Lower leg skin (tissue), 3 donors: ENCODE measurements at regions not wholly inside any gene's neighbourhood (a gene's known extent, or its start where the extent isn't known, plus 50 kb on each side); places are given as distances from the start of the nearest gene placed in this dataset.

Experiments used
- POLR2A ChIP-seq, 2 donors: fragments of 450-650 bp; IDR thresholded peaks; one replicate each; pipeline ENCODE4 v1.6.1; 2016 to 2017; ENCODE audit warnings: antibody characterized with exemption in 2 of 2, mild to moderate bottlenecking in 1 of 2, moderate library complexity in 1 of 2
- TF ChIP-seq, protein P1 (sequence below), 3 donors: fragments of 450-650 bp; IDR thresholded peaks; one replicate each; pipeline ENCODE4 v1.5.1; 2016; ENCODE audit warnings: antibody characterized with exemption in 3 of 3, mild to moderate bottlenecking in 3 of 3, moderate library complexity in 2 of 3

DNA sequence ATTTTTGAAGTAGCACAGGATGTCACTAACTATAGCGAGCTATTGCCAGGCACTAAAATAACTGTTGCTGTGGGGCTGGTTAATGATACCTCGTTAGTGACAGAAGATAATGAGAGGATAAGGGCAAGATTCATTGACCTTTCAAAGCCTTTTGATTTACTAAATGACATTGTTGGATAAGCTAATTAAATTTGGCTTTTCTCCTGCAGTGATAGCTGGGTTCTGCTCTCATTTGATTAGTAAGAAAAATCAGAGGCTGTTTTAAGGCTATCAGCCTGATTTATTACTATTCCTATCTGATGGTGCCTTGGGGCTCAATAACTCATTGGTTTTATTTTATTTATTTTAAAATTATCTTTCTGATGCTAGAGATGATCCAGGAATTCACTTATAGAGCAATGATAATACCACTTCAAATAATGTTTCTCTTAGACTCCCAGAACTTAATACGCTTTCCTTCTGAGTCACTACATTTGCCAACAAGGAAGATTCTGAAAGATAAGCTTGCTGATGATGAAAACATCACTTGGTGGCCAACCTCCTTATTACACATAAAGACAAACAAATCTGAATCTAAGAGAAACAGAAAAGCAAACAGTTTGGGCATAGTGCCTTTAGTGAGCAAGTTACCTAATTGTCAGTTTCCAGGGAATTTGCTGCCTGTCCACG, 501.3 kb upstream of the ARGLU1 start:
- TF ChIP-seq, protein P1, sequence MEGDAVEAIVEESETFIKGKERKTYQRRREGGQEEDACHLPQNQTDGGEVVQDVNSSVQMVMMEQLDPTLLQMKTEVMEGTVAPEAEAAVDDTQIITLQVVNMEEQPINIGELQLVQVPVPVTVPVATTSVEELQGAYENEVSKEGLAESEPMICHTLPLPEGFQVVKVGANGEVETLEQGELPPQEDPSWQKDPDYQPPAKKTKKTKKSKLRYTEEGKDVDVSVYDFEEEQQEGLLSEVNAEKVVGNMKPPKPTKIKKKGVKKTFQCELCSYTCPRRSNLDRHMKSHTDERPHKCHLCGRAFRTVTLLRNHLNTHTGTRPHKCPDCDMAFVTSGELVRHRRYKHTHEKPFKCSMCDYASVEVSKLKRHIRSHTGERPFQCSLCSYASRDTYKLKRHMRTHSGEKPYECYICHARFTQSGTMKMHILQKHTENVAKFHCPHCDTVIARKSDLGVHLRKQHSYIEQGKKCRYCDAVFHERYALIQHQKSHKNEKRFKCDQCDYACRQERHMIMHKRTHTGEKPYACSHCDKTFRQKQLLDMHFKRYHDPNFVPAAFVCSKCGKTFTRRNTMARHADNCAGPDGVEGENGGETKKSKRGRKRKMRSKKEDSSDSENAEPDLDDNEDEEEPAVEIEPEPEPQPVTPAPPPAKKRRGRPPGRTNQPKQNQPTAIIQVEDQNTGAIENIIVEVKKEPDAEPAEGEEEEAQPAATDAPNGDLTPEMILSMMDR (IDR thresholded peaks at IDR 0.05), result no peak
- no peak for TF ChIP-seq POLR2A (IDR thresholded peaks at IDR 0.05)
